ENCODE measurements at regions not wholly inside any gene's neighbourhood (a gene's known extent, or its start where the extent isn't known, plus 50 kb on each side); places are given as distances from the start of the nearest gene placed in this dataset.
"Not testable (repeated sequence)": the region's sequence is repeated elsewhere in the genome, so short reads cannot be mapped to it uniquely, and the experiment has no call there.

GRCh38 chr5:121106721-121107690 lies 642.9 kb downstream of the PRR16 start:
- DNase-seq = not testable (repeated sequence)

GRCh38 chr5:121108725-121109124 lies 644.6 kb downstream of the PRR16 start:
- no peak for DNase-seq

GRCh38 chr5:121109817-121110216 lies 645.7 kb downstream of the PRR16 start:
- no peak for DNase-seq

- no peak for DNase-seq
Observed at GRCh38 chr5:121121786-121122185, 657.7 kb downstream of the PRR16 start.

GRCh38 chr5:121138495-121138907 lies 674.4 kb downstream of the PRR16 start:
- no peak for DNase-seq

- no peak for DNase-seq
Observed at GRCh38 chr5:121138952-121139351, 674.9 kb downstream of the PRR16 start.

GRCh38 chr5:121144764-121145163 lies 680.7 kb downstream of the PRR16 start:
- DNase-seq = no peak

- no peak for DNase-seq
Observed at GRCh38 chr5:121151534-121151933, 687.4 kb downstream of the PRR16 start.

GRCh38 chr5:121152411-121152810 lies 688.3 kb downstream of the PRR16 start:
- DNase-seq = no peak

- DNase-seq = no peak
Observed at GRCh38 chr5:121156565-121156964, 692.5 kb downstream of the PRR16 start.

GRCh38 chr5:121158451-121158850 lies 693.2 kb upstream of the FTMT start:
- no peak for DNase-seq

- no peak for DNase-seq
Observed at GRCh38 chr5:121160591-121160990, 691.1 kb upstream of the FTMT start.

GRCh38 chr5:121164632-121165031 lies 687.0 kb upstream of the FTMT start:
- no peak for DNase-seq

GRCh38 chr5:121171361-121171760 lies 680.3 kb upstream of the FTMT start:
- DNase-seq = no peak

- DNase-seq = no peak
Observed at GRCh38 chr5:121171834-121172233, 679.8 kb upstream of the FTMT start.

- DNase-seq = no peak
Observed at GRCh38 chr5:121174351-121174750, 677.3 kb upstream of the FTMT start.

GRCh38 chr5:121175986-121176385 lies 675.7 kb upstream of the FTMT start:
- DNase-seq = no peak

- no peak for DNase-seq
Observed at GRCh38 chr5:121182788-121183490, 668.7 kb upstream of the FTMT start.

- DNase-seq = no peak
Observed at GRCh38 chr5:121188849-121189248, 662.8 kb upstream of the FTMT start.

GRCh38 chr5:121189342-121190305 lies 662.1 kb upstream of the FTMT start:
- no peak for DNase-seq

GRCh38 chr5:121199216-121199999 lies 652.3 kb upstream of the FTMT start:
- no peak for DNase-seq

- no peak for DNase-seq
Observed at GRCh38 chr5:121218086-121218485, 633.6 kb upstream of the FTMT start.

All from islet precursor cell (in vitro differentiated cells).